ENCODE measurements at regions not wholly inside any gene's neighbourhood (a gene's known extent, or its start where the extent isn't known, plus 50 kb on each side); places are given as distances from the start of the nearest gene placed in this dataset.

GRCh38 chr17:13400491-13400890 is 201.2 kb downstream of the HS3ST3A1 start:
- no peak overlapping the region for H4K5ac ChIP-seq (ENCODE audit: insufficient read length, low read depth, low read length)
- H3K79me2 ChIP-seq (ENCODE audit: insufficient read depth, low read length), result no peaks in the 10 kb centered on the region
- H2BK12ac ChIP-seq (ENCODE audit: insufficient read length, low read depth, low read length), result no peak overlapping the region
- H3K23me2 ChIP-seq (ENCODE audit: insufficient read length, low read depth, low read length, poor library complexity, severe bottlenecking), result no peaks in the 10 kb centered on the region
- no peak overlapping the region for H2BK15ac ChIP-seq (ENCODE audit: low read depth, low read length)
- H3K4me1 ChIP-seq (ENCODE audit: insufficient read depth, low read length), result peaks cover 4% of the 10 kb centered on the region; the same call in 1 of the 2 replicates
- no peaks in the 10 kb centered on the region for H3K27me3 ChIP-seq (ENCODE audit: insufficient read depth, low read length)
- H4K8ac ChIP-seq (replicated peaks; ENCODE audit: insufficient read length, low read depth, low read length), result no peak overlapping the region
- H3T11ph ChIP-seq (ENCODE audit: low read length), result no peak overlapping the region
- peaks cover 10 to 11% of the 10 kb centered on the region in 2 experiments for H3K4me1 Mint-ChIP-seq
- no CpG with 5 or more reads among the region's 2 CpGs for WGBS (ENCODE audit: extremely low coverage, insufficient read length, low lambda C conversion rate)
- no peak overlapping the region for H3K14ac ChIP-seq (ENCODE audit: insufficient read depth, low read length)
- H3K9me3 Mint-ChIP-seq, result peaks cover 0 to 2% of the 10 kb centered on the region in 2 experiments; a peak in 1 of 5 replicates
- H3K23ac ChIP-seq (ENCODE audit: insufficient read length, low read depth, low read length), result no peak overlapping the region
- no peaks in the 10 kb centered on the region for H3K27me3 Mint-ChIP-seq (ENCODE audit: low read depth)
- no peak overlapping the region for H3K56ac ChIP-seq (ENCODE audit: insufficient read length, low read depth, low read length)
- H4K91ac ChIP-seq (ENCODE audit: insufficient read length, low read depth, low read length), result no peak overlapping the region
- no peak overlapping the region for H2AK5ac ChIP-seq (ENCODE audit: insufficient read length, low read length)
- no peak overlapping the region for H3K18ac ChIP-seq (ENCODE audit: insufficient read length, low read depth, low read length)
- no peak overlapping the region for H3K9ac ChIP-seq (ENCODE audit: extremely low read depth, insufficient read length, low read length)
- no peak overlapping the region for H3K27ac Mint-ChIP-seq
- H4K20me1 ChIP-seq (ENCODE audit: control insufficient read depth, insufficient read depth, insufficient read length), result no peaks in the 10 kb centered on the region
- H3K79me1 ChIP-seq (ENCODE audit: insufficient read depth, low read depth, low read length, poor library complexity, severe bottlenecking), result no peaks in the 10 kb centered on the region
- no peak for DNase-seq
- no peak overlapping the region for H2AFZ ChIP-seq (ENCODE audit: low read length)
- H2BK20ac ChIP-seq (ENCODE audit: low read depth, low read length, poor library complexity, severe bottlenecking), result no peak overlapping the region
- no peak overlapping the region for H2BK120ac ChIP-seq (ENCODE audit: low read depth, low read length, poor library complexity, severe bottlenecking)
- no peak overlapping the region for H3K4me2 ChIP-seq (ENCODE audit: insufficient read depth, insufficient read length, low read length)
- H3K4me3 Mint-ChIP-seq, result no peak overlapping the region
- no peaks in the 10 kb centered on the region for H3K9me3 ChIP-seq (ENCODE audit: control insufficient read depth, low read depth, low read length)
- H3K4ac ChIP-seq (ENCODE audit: low read depth, low read length), result no peak overlapping the region
- H3K36me3 Mint-ChIP-seq (ENCODE audit: insufficient read depth in 1 of 3, low read depth in 3 of 3), result peaks cover 0 to 2% (median 0%) of the 10 kb centered on the region in 3 experiments; a peak in 1 of 7 replicates
- no peak overlapping the region for H2BK5ac ChIP-seq (ENCODE audit: insufficient read length, low read length)
- H3K27ac ChIP-seq (ENCODE audit: insufficient read length, low read depth, low read length), result no peak overlapping the region
- no peak for TF ChIP-seq CTCF (conservative IDR thresholded peaks at IDR 0.05)

Measured in H9 (cell line).